ENCODE measurements at regions not wholly inside any gene's neighbourhood (a gene's known extent, or its start where the extent isn't known, plus 50 kb on each side); places are given as distances from the start of the nearest gene placed in this dataset.
"Not testable (repeated sequence)": the region's sequence is repeated elsewhere in the genome, so short reads cannot be mapped to it uniquely, and the experiment has no call there.

GRCh38 chr6:159421586-159421985, 252.4 kb downstream of the FNDC1 start:
- intact Hi-C loops (cut with DNase I; ENCODE audit: low total_unique reads) = no loop called here
- no peak for DNase-seq
- Histone ChIP-seq H3K27ac (no peak overlapping the region), H3K9me3 (no peaks in the 10 kb centered on the region), H3K27me3 (no peaks in the 10 kb centered on the region), H3K4me3 (no peak overlapping the region), H3K4me1 (no peaks in the 10 kb centered on the region), H3K36me3 (no peaks in the 10 kb centered on the region)
- TF ChIP-seq CTCF (IDR thresholded peaks at IDR 0.05) = no peak
- no peak for TF ChIP-seq POLR2A (IDR thresholded peaks at IDR 0.05)

GRCh38 chr6:159418997-159419396, 249.8 kb downstream of the FNDC1 start:
- no peak overlapping the region for H3K27ac ChIP-seq
- H3K9me3 ChIP-seq = no peaks in the 10 kb centered on the region
- no peaks in the 10 kb centered on the region for H3K4me1 ChIP-seq
- DNase-seq = no peak
- H3K4me3 ChIP-seq = no peak overlapping the region
- no peak for TF ChIP-seq CTCF (IDR thresholded peaks at IDR 0.05)
- no peaks in the 10 kb centered on the region for H3K36me3 ChIP-seq
- H3K27me3 ChIP-seq = no peaks in the 10 kb centered on the region
- intact Hi-C loops (cut with DNase I; ENCODE audit: low total_unique reads) = no loop called here

GRCh38 chr6:159416891-159417560, 247.8 kb downstream of the FNDC1 start:
- intact Hi-C loops (cut with DNase I; ENCODE audit: low total_unique reads) = no loop called here
- TF ChIP-seq CTCF (IDR thresholded peaks at IDR 0.05) (no peak), POLR2A (IDR thresholded peaks at IDR 0.05) (no peak)

GRCh38 chr6:159415540-159415939, 246.3 kb downstream of the FNDC1 start:
- Histone ChIP-seq H3K9me3 (no peaks in the 10 kb centered on the region), H3K4me3 (no peak overlapping the region), H3K36me3 (no peaks in the 10 kb centered on the region), H3K27ac (no peak overlapping the region), H3K4me1 (no peaks in the 10 kb centered on the region), H3K27me3 (no peaks in the 10 kb centered on the region)
- DNase-seq = no peak
- intact Hi-C loops (cut with DNase I; ENCODE audit: low total_unique reads) = no loop called here
- no peak for TF ChIP-seq POLR2A (IDR thresholded peaks at IDR 0.05)
- no peak for TF ChIP-seq CTCF (IDR thresholded peaks at IDR 0.05)

More at GRCh38 chr6:159416891-159417560, 247.8 kb downstream of the FNDC1 start:
- Histone ChIP-seq H3K27me3 (no peaks in the 10 kb centered on the region), H3K4me1 (no peaks in the 10 kb centered on the region), H3K9me3 (no peaks in the 10 kb centered on the region), H3K27ac (no peak overlapping the region), H3K36me3 (no peaks in the 10 kb centered on the region), H3K4me3 (no peak overlapping the region)
- DNase-seq = no peak

- no peak for TF ChIP-seq POLR2A (IDR thresholded peaks at IDR 0.05)
- Histone ChIP-seq H3K4me1 (no peaks in the 10 kb centered on the region), H3K36me3 (no peaks in the 10 kb centered on the region), H3K27ac (no peak overlapping the region), H3K4me3 (no peak overlapping the region), H3K27me3 (no peaks in the 10 kb centered on the region), H3K9me3 (no peaks in the 10 kb centered on the region)
- DNase-seq = no peak
- intact Hi-C loops (cut with DNase I; ENCODE audit: low total_unique reads) = no loop called here
Measured at GRCh38 chr6:159414711-159415110, 245.5 kb downstream of the FNDC1 start.

GRCh38 chr6:159407211-159407780, 238.1 kb downstream of the FNDC1 start:
- H3K27ac ChIP-seq; DNase-seq; H3K4me3 ChIP-seq; H3K27me3 ChIP-seq; H3K4me1 ChIP-seq; intact Hi-C loops (cut with DNase I; ENCODE audit: low total_unique reads); H3K36me3 ChIP-seq; H3K9me3 ChIP-seq: not testable (repeated sequence)
